Lower leg skin (tissue), 3 donors: ENCODE measurements at regions not wholly inside any gene's neighbourhood (a gene's known extent, or its start where the extent isn't known, plus 50 kb on each side); places are given as distances from the start of the nearest gene placed in this dataset.

Experiments used
- POLR2A ChIP-seq, 2 donors: fragments of 450-650 bp; IDR thresholded peaks; one replicate each; pipeline ENCODE4 v1.6.1; 2016 to 2017; ENCODE audit warnings: antibody characterized with exemption in 2 of 2, mild to moderate bottlenecking in 1 of 2, moderate library complexity in 1 of 2
- TF ChIP-seq, protein P1 (sequence below), 3 donors: fragments of 450-650 bp; IDR thresholded peaks; one replicate each; pipeline ENCODE4 v1.5.1; 2016; ENCODE audit warnings: antibody characterized with exemption in 3 of 3, mild to moderate bottlenecking in 3 of 3, moderate library complexity in 2 of 3

- TF ChIP-seq, protein P1, sequence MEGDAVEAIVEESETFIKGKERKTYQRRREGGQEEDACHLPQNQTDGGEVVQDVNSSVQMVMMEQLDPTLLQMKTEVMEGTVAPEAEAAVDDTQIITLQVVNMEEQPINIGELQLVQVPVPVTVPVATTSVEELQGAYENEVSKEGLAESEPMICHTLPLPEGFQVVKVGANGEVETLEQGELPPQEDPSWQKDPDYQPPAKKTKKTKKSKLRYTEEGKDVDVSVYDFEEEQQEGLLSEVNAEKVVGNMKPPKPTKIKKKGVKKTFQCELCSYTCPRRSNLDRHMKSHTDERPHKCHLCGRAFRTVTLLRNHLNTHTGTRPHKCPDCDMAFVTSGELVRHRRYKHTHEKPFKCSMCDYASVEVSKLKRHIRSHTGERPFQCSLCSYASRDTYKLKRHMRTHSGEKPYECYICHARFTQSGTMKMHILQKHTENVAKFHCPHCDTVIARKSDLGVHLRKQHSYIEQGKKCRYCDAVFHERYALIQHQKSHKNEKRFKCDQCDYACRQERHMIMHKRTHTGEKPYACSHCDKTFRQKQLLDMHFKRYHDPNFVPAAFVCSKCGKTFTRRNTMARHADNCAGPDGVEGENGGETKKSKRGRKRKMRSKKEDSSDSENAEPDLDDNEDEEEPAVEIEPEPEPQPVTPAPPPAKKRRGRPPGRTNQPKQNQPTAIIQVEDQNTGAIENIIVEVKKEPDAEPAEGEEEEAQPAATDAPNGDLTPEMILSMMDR (IDR thresholded peaks at IDR 0.05), result no peak
- TF ChIP-seq POLR2A (IDR thresholded peaks at IDR 0.05), result no peak
Measured at GRCh38 chr2:123530004-123530403, 495.1 kb upstream of the CNTNAP5 start.
